ENCODE measurements at regions not wholly inside any gene's neighbourhood (a gene's known extent, or its start where the extent isn't known, plus 50 kb on each side); places are given as distances from the start of the nearest gene placed in this dataset.

GRCh38 chr6:14271789-14272736, 154.5 kb downstream of the CD83 start:
- no peak for TF ChIP-seq CTCF (conservative IDR thresholded peaks at IDR 0.05; ENCODE audit: low read depth in 2 of 2)
- TF ChIP-seq POLR2AphosphoS5 (IDR thresholded peaks at IDR 0.05; ENCODE audit: low read depth) = no peak
- TF ChIP-seq EZH2phosphoT487 (IDR thresholded peaks at IDR 0.05; ENCODE audit: unreplicated experiment) = no peak
- no peak for TF ChIP-seq EZH2 (IDR thresholded peaks at IDR 0.05; ENCODE audit: low read depth, unreplicated experiment)
- TF ChIP-seq REST (IDR thresholded peaks at IDR 0.05; ENCODE audit: unreplicated experiment) = no peak
- TF ChIP-seq JUNB (IDR thresholded peaks at IDR 0.05; ENCODE audit: unreplicated experiment) = no peak
- TF ChIP-seq NANOG (IDR thresholded peaks at IDR 0.05; ENCODE audit: borderline replicate concordance) = no peak
- TF ChIP-seq CREB1 (CRISPR knock-in tag; IDR thresholded peaks at IDR 0.05; ENCODE audit: low read depth) = no peak
- TF ChIP-seq ZNF114 (CRISPR knock-in tag; IDR thresholded peaks at IDR 0.05) = no peak
- no peak for TF ChIP-seq ZNF331 (CRISPR knock-in tag; IDR thresholded peaks at IDR 0.05; ENCODE audit: low read depth)
- TF ChIP-seq STAT1 (IDR thresholded peaks at IDR 0.05; ENCODE audit: unreplicated experiment) = no peak
- TF ChIP-seq ETS1 (IDR thresholded peaks at IDR 0.05) = no peak
- no peak for TF ChIP-seq ZNF462 (CRISPR knock-in tag; IDR thresholded peaks at IDR 0.05)
